Activated T-cell treated with anti-CD3 and anti-CD28 coated beads, Interleukin-2, amount 50 U/mL, for 48 hours (primary cell): ENCODE measurements at regions not wholly inside any gene's neighbourhood (a gene's known extent, or its start where the extent isn't known, plus 50 kb on each side); places are given as distances from the start of the nearest gene placed in this dataset.

ENCODE experiments used
- DNase-seq, 2 experiments: peaks; one replicate each; pipeline ENCODE4 v3.0.0-alpha.2; 2020

- no peak for DNase-seq
These were observed 310.1 kb upstream of the MSX2 start for GRCh38 chr5:174414315-174414710.

GRCh38 chr5:174418809-174419539 is 305.4 kb upstream of the MSX2 start:
- DNase-seq, result no peak

- DNase-seq, result peak; percentile 84 to 87
These were observed 304.7 kb upstream of the MSX2 start for GRCh38 chr5:174419540-174420132.

- DNase-seq, result no peak
These were observed 303.6 kb upstream of the MSX2 start for GRCh38 chr5:174420651-174421407.

GRCh38 chr5:174421408-174421805 is 303.0 kb upstream of the MSX2 start:
- no peak for DNase-seq

- DNase-seq, result no peak
These were observed 300.8 kb upstream of the MSX2 start for GRCh38 chr5:174423558-174423957.

DNA sequence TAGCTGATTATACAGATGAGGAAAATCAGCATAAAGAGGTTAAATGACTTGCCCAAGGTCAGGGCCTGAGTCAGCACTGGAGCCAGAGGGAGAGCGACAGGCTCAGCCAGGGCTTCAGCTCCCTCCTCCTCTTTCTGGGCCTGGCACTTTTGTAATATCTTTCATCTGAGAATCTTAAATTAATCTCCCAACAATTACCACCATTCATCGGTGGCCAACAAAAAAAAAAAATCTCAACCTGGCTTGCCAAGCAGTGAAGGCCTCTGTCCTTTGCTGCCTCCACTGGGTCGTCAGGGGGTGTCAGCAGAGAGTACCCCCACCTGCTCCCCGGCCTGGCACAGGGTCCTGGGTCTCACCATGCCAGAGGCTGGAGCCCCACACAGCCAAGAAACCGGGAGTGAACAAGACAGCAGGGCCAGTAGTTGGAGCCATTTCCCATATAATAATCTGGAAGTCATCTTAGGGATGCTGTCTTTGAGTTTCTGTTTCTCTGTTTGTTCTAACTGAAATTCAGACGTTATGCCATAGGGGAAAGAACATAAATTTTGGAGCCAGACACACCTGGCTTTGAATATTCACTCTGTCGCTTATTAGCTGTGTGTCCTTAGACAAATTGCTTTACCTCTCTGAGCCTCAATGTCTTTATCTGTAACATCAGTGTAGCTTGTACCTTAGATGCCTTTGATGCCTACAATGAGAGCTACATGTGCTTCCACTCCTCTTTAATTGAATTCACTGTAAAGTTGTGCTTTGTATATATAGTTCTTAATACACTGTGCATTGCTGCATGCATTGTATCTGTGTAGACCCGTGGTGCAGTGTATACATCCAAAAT is 299.9 kb upstream of the MSX2 start:
- DNase-seq, result no peak

DNA sequence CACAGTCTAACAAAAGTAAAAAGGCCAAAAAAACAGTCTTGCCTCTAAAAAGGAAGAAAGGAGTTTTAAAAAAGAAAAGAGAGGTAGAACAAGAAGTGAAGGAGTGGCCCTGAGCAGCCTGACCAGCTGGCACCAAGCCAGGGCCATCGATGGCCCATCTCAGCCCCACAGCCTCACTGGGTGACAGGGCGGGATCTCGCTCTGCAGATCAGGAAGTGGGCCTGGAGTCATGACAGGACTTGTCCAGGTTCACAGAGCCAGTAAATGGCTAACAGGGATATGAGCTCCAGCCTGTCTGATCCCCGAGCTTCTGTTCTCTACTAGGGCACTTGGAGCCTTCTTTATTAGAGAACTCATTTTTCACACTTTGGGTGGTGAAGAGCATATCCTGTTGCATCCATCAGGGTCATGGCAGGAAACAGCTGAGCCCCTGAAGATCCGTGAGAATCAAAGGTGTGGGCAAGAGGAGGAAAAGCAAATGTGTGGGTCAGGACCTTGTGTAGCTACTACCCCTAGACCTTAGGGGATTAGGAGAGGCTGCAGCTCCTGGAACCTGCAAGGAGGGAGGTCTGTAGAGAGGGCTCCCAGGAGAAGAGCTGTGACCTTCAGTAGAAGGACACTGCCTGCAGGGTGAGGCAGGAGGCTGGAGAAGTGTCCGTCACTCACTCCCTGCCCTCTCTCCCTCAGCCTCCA is 299.0 kb upstream of the MSX2 start:
- no peak for DNase-seq

- DNase-seq, result no peak
These were observed 298.5 kb upstream of the MSX2 start for GRCh38 chr5:174425964-174426290.

GRCh38 chr5:174426388-174426787 is 298.0 kb upstream of the MSX2 start:
- DNase-seq, result no peak

GRCh38 chr5:174426851-174427250 is 297.5 kb upstream of the MSX2 start:
- no peak for DNase-seq

- no peak for DNase-seq
These were observed 297.1 kb upstream of the MSX2 start for GRCh38 chr5:174427304-174427703.

GRCh38 chr5:174428895-174429294 is 295.5 kb upstream of the MSX2 start:
- DNase-seq, result no peak

DNA sequence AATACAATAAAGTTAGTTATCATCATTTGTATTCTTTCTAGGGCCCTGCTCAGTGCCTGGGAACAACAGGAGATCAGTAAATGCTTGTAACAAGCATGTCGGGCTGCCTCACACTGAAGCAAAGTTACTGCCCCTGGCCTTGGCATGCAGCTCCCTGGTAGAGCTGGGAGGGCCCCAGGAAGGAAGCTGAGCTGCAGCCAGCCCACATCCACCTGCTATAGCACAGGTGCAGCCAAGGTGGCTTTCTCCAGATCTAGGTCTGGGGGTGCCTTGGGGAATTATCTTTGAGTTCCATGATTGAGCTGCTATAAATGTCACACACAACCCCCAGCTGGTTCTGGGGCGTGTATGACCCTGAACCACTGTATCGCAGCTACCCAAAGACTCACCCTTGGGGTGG is 293.4 kb upstream of the MSX2 start:
- no peak for DNase-seq

- no peak for DNase-seq
These were observed 292.9 kb upstream of the MSX2 start for GRCh38 chr5:174431504-174431903.

GRCh38 chr5:174433098-174433497 is 291.3 kb upstream of the MSX2 start:
- DNase-seq, result no peak

DNA sequence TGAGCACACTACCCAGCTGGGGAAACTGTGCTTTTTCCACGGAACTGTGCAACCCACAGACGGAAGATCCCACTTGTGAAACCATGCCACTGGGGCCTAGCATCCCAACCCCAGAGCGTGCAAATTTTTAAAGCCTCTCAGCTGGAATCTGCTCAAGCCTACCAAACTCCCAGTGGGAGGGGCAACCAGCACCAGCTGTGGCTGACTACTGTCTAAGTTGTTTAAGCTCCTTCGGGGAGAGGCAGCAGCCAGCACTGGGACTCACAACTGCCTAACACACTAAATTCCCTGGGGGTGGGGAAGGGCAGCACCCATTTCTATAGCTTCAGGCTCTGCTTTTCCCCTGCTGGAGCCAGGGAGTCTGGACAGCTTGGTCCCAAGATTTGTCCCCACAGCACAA is 287.6 kb upstream of the MSX2 start:
- no peak for DNase-seq

- no peak for DNase-seq
These were observed 279.7 kb upstream of the MSX2 start for GRCh38 chr5:174444479-174445188.

DNA sequence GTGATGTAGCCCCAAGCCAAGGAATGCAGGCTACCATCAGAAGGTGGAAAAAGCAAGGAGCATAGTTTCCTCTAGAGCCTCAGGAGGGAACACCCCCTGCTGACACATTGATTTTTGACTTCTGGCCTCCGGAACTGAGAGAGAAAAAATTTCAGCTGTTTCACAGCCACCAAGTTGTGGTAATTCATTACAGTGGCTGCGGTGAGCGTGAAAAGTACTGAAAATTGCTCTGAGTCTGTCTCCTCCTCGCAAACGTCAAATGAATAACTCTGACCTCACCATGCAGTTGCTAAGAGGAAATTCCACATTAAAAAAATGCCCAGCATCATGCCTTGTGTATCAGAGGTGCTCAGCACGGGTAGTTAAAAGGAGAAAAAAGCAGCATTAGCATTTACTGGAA is 277.9 kb upstream of the MSX2 start:
- DNase-seq, result no peak

DNA sequence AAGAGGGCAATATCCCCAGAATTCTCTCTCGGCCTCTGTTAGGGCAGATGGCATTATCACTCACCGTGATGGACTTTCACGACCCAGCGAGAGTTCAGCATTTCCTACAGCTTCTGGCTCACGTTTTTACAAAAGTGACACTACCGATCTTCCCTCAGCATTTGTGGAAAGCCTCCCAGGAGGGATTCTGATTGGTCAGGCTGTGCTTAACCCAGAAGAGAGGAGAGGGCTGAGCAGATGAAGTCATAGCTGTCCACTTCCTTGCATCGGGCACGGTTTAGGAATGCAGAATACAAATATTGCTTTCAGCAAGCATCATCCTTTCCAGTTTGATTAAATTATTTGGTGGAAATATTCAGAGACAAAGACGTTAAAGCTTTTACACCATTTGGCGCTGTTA is 277.4 kb upstream of the MSX2 start:
- DNase-seq, result no peak

DNA sequence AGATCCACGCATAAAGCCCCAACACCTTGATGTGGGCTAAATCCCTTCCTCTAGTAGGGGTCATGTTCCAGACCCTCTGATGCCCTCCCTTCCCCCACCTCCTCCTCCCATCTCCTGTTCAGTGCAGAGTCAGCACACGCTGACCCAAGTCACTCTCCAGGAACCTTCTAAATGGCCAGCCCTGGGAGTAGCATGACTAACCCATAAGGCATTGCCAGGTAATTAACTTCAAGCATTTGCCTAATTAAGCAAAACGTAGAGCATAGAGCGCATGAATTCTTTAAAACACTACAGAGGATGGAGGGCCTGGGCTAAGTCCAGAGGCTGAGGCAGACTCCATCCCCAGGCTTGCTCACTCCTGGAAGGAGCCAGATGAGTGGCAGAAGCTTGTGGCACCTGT is 276.3 kb upstream of the MSX2 start:
- no peak for DNase-seq

- no peak for DNase-seq
These were observed 275.7 kb upstream of the MSX2 start for GRCh38 chr5:174448662-174449061.
